ENCODE measurements at regions not wholly inside any gene's neighbourhood (a gene's known extent, or its start where the extent isn't known, plus 50 kb on each side); places are given as distances from the start of the nearest gene placed in this dataset.
"Not testable (repeated sequence)": the region's sequence is repeated elsewhere in the genome, so short reads cannot be mapped to it uniquely, and the experiment has no call there.

DNA sequence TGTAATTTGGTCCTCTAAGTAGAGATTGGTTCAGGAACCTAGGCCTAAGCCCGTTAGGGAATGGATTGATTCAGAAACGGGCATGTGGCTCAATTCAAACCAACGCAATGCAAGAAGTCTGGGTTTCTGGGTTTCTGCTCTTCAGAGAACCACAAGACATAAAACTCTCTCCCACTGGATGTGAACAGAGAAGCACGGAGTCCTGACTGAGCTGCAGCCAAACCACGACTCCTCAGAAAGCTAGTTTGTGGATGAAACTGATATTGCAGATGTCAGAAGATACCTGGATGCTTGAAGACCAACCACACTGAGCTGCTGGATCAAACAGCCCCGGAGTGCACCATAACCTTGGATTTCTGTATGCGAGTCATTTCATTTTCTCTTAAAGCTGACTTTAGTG is 50.0 kb downstream of the SOD2 start:
- FAIRE-seq (no peak), DNase-seq (ENCODE audit: insufficient read length, low spot score) (no peak)
- TF ChIP-seq POLR2A (IDR thresholded peaks at IDR 0.05; ENCODE audit: low read depth, low read length) = no peak

DNA sequence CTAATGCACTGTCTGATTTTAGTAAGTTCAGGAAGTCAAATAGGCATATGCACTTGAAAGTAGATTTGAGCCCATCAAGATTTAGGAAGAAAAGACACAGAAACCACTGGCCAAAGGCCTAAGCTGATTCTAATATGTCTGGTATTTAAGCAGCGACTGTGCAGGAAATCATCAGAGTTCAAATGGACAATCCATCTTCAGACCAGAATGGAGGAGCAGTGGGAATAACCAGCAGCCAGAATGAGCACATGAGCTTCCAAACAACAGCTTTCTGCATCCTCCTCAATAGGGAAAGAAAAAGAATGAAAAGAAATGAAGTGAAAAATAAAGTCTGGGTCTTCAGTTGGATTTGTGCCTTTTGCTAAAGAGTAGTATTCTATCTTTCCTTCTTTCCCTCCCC is 50.6 kb downstream of the SOD2 start:
- no peak for FAIRE-seq
- no peak for DNase-seq (ENCODE audit: insufficient read length, low spot score)
- no peak for TF ChIP-seq POLR2A (IDR thresholded peaks at IDR 0.05; ENCODE audit: low read depth, low read length)

DNA sequence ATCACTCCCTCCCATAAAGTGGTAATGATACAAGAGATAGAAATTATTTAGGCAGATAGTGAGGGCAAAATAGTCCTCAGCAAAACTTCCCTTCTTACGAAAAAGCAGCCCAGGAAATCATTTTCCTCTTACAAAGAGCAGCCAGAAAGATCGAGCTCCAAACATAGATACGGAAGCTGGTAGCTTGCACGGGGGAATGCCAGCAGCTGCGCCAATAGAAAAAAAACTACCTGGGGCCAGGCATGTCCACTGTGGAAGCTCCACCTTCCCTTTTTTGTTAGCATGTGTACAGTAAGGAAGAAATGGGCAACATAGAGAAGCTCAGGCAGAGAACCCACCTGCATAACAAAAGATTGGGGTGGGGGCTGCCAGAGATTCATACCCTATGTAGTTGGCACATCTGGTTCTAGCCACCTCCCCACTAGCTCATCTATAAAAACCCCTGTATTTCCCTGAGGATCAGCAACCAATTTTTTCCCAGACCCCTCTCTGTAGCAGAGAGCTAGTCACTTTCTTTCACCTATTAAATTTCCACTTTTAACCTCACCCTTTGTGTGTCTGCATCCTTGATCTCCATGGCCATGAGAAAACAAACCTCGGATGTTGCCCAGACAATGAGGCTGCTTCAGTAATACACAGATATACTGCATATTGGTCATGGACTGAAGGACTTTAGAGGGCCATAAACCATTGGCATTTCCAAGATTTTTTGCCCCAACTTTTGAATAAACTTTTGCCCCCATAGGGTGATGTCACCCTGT is 52.1 kb downstream of the SOD2 start:
- TF ChIP-seq POLR2A (IDR thresholded peaks at IDR 0.05; ENCODE audit: low read depth, low read length) = no peak
- DNase-seq (ENCODE audit: insufficient read length, low spot score) (no peak), FAIRE-seq (no peak)

DNA sequence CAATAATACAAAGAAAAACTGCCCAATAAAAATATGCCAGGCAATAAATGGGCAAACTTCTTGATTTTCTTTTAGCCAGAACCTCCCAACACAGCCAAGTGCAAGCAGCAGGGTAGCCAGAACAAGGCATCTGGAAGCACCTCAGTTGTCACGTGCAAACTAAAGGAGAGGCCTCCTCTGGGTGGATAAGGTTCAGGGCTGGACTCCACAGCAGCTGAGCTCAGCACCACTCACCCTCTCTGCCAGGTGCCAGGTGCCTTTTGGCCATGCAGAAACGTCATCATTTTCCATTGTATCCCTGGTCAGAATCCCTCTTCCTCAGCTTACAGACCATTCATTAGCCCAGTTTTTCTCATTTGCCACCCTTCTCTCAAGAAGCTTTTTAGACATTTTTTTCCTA is 52.7 kb downstream of the SOD2 start:
- no peak for FAIRE-seq
- TF ChIP-seq POLR2A (IDR thresholded peaks at IDR 0.05; ENCODE audit: low read depth, low read length) = no peak
- DNase-seq (ENCODE audit: insufficient read length, low spot score) = no peak

DNA sequence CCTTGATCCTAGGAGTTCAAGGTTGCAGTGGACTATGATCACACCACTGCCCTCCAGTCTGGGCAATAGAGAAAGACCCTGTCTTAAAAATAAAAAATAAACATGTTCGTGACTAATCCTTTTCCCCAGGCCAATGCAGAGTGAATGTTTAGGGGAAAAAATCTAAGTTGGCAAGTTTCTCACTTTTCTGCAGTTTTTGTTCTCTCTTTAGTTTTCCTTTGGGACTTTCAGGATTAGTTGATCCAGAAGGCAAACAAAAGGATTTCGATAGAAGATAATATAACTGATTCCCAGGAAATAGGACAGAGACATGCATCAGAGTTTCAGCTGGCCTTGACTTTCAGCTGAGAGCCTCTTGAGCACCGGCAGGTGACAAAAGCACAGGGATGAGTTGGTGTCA is 53.3 kb downstream of the SOD2 start:
- DNase-seq (ENCODE audit: insufficient read length, low spot score) (no peak), FAIRE-seq (no peak)
- TF ChIP-seq POLR2A (IDR thresholded peaks at IDR 0.05; ENCODE audit: low read depth, low read length) = no peak

DNA sequence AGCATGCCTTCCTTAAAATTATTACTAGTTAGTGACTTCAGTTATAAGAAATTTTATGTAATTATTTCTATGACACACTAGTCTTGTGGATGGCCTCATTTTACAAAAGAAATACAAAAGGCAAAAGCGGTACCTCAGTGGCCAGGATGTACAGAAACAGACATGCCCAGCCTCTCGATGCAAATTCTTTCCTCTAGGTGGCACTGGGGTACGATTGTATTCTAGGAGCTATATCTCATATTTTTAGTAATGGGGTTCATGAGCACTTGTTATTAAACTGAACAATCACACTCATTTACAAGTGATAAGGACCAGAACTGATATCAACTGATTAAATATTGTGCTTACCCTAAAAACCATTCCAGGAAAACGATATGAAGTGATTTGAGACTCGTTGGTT is 59.8 kb downstream of the SOD2 start:
- FAIRE-seq = no peak
- TF ChIP-seq POLR2A (IDR thresholded peaks at IDR 0.05; ENCODE audit: low read depth, low read length) = no peak
- DNase-seq (ENCODE audit: insufficient read length, low spot score) = peak; percentile 6

DNA sequence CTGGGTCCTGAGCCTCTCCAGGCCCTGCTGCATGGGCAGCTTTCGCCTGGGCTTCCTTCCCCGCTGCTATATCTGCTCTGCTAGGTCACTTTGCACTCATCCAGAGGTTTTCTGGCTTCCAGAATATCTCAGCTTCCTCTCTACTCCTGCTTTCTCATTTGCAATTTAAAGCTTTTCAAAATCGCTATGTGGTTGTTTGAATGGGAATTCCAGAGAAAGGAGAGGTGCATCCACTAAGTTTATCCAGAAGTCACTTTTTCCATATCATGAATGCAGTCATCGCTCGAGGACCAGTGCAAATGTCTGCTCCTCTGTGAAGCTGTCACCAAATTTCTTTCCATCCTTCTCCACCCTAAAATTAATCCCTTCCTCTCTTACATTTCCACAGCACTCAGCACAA is 61.2 kb downstream of the SOD2 start:
- no peak for TF ChIP-seq POLR2A (IDR thresholded peaks at IDR 0.05; ENCODE audit: low read depth, low read length)
- DNase-seq (ENCODE audit: insufficient read length, low spot score) (no peak), FAIRE-seq (no peak)

DNA sequence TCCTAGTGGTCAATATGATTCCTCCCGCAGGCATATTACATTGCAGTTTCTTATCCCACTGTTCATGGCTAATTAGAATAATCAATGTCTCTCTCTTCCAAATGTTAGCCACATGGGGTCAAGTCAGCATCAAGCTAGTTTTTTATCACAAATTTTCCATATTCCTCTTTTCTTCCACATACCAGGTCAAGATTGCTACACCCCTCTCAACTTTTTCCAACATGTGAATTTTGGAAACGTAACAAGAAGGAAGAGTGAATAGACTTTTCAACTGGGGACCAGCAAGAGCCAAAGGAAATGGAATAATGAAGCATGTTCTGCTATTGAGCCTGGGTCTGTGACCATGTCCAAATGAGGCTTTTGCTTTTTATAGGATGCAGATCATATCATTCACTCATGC is 65.1 kb downstream of the SOD2 start:
- FAIRE-seq (no peak), DNase-seq (ENCODE audit: insufficient read length, low spot score) (no peak)
- TF ChIP-seq POLR2A (IDR thresholded peaks at IDR 0.05; ENCODE audit: low read depth, low read length) = no peak

DNA sequence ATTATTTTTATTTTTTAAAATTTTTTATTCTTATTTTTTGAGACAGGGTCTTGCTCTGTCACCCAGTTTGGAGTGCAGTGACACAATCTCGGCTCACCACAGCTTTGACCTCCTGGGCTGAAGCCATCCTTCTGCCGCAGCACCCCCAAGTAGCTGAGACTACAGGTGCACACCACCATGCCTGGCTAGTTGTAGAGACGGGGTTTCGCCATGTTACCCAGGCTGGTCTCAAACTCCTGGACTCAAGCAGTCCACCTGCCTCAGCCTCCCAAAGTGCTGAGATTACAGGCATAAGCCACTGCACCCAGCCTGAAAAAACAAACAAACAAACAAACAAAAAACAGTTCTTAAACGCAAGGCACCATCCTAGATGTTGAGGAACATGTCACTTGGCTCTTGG is 66.5 kb downstream of the SOD2 start:
- FAIRE-seq = not testable (repeated sequence)

DNA sequence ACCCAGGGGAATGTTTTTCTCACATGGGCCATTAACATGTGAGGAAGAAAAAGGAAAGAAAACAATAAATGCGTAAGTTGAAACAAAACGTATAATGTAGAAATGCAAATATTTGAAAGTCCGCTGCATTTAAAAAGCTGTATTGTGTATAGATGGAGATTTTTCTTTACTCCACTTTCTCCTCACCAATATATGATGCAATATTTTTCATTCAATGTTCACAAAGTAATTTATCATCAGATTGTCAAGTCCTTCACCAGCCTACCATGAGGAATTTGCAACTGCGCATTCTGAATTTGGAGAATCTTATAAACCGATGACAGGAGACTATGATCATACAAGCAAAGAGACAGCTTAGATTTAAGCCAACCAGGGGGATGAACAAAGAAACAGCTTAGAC is 69.9 kb downstream of the SOD2 start:
- no peak for FAIRE-seq
- no peak for TF ChIP-seq POLR2A (IDR thresholded peaks at IDR 0.05; ENCODE audit: low read depth, low read length)
- no peak for DNase-seq (ENCODE audit: insufficient read length, low spot score)

More for the DNA sequence above, 66.5 kb downstream of the SOD2 start:
- DNase-seq (ENCODE audit: insufficient read length, low spot score) = not testable (repeated sequence)

DNA sequence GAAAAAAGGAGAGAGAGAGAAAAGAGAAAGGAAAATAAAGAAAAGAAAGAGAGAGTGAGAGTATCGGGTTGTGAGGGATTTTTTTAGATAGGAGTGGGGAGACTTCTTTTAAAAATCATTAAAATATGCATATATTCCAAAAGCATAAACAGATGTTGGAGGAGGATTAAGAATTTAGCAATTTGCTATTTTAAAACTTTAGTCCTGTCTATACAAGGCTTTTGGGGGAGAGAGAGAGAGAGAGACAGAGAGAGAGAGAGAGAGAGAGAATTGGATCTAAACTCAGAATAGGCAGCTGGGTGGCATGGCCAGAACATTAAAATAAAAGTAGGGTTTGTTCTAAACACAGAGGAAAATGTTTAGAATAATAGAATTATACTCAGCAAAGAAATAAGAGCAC is 72.1 kb downstream of the SOD2 start:
- DNase-seq (ENCODE audit: insufficient read length, low spot score) (no peak), FAIRE-seq (no peak)
- TF ChIP-seq POLR2A (IDR thresholded peaks at IDR 0.05; ENCODE audit: low read depth, low read length) = no peak

DNA sequence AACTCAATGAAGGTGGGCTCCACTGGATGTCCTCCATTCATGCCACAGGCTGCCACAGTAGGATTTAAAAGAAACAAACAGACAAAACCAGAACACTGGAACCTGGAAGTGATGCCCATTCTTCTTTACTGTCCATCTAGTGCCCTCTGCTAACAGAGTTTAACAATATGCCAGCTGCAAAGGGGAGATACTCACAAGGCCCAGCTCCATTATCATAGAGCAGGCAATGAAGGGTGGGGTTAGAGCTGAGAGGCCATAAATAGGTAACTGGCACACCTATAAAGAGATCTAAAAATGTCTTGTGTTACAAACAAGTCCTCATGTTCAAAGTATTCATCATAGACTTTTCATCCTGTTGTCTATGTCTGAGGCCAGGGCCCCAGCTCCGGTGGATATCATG is 75.6 kb downstream of the SOD2 start:
- no peak for TF ChIP-seq POLR2A (IDR thresholded peaks at IDR 0.05; ENCODE audit: low read depth, low read length)
- DNase-seq (ENCODE audit: insufficient read length, low spot score) = no peak
- FAIRE-seq = no peak

DNA sequence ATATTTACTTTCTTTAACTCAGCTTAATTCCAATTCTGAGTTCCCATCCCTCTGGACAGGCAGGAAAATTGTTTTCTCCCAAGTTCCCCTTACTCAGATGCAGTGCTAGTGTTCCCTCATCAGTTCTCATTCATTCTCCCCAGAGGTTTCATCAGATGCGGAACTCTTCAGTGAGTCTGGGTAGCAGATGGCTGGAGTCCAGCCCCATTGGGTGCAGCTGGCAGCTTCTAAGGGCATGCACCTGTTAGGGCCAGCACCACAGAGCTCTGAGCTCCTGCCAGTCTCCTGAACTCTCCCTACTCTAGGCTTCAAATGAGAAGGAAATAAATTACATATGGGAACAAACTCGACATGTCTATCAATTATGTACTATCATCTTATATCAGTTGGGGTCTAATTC is 76.6 kb downstream of the SOD2 start:
- TF ChIP-seq POLR2A (IDR thresholded peaks at IDR 0.05; ENCODE audit: low read depth, low read length) = no peak
- FAIRE-seq = no peak
- no peak for DNase-seq (ENCODE audit: insufficient read length, low spot score)

DNA sequence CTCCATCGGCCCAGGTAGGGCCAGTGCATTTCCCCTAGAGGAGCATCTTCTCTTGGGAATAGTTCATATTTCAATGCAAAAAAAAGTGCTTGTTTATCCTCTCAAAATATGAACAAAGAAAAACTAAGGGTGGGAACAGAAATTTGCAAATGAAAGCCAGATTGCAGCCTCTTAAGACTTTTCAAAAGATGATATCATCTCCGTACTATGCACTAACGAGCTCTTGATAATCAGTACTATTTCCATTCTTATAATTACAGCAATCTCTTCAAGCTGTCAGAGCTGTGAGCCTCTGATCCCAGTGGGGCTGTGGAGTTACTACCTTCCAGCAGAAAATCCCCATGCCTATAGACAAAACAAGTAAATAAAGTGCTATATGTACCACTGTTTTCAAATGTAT is 77.1 kb downstream of the SOD2 start:
- FAIRE-seq = no peak
- no peak for DNase-seq (ENCODE audit: insufficient read length, low spot score)
- no peak for TF ChIP-seq POLR2A (IDR thresholded peaks at IDR 0.05; ENCODE audit: low read depth, low read length)

DNA sequence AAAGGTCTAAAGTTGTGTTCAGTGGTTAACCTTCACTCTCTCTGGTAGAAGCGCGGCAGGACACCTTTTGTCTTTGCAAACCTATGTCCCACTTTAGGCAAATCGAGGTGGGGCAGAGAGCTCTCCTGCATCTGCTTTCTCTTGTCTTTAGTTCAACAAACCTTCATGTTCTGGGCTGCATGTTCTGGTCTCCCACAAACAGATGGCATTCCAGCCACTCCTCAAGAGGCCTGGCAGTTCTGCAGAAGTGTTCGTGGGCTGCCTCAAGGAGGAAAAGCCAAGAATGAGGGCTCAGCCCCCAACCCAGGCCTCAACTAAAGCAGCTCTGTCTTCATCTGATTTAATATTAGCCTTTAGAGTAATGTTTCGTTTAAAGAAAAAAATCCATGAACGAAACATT is 82.2 kb downstream of the SOD2 start:
- DNase-seq (ENCODE audit: insufficient read length, low spot score) = no peak
- no peak for TF ChIP-seq POLR2A (IDR thresholded peaks at IDR 0.05; ENCODE audit: low read depth, low read length)
- FAIRE-seq = no peak
